ENCODE measurements at regions not wholly inside any gene's neighbourhood (a gene's known extent, or its start where the extent isn't known, plus 50 kb on each side); places are given as distances from the start of the nearest gene placed in this dataset.

DNA sequence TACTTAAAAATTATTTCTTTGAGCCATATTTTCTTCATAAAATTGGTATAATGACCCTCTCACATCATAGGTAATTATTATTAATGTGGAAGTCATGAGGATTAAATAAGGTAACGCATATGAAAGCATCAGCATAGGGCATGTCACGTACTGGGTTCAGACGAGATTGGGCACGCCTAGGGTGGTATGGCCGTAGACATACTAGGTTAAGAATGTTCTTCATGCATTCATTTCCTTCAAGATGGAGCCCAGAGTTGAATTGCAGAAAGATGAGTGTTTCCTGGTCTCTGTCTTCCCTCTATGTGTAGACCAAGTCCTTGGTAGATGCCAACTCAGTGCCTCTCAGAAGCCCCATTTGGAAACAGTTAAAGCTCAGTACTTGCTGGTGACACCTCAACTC, 174.1 kb upstream of the CLINT1 start:
- ChIA-PET POLR2A (no interaction called here), CTCF (ENCODE audit: low intra/inter-chr PET ratio, low total read pairs) (no interaction called here)
- H3K9ac ChIP-seq (ENCODE audit: insufficient read depth, low read depth, low read length) = no peak overlapping the region
- H3K4me1 ChIP-seq (ENCODE audit: insufficient read depth, low read length) = no peaks in the 10 kb centered on the region
- TF ChIP-seq SCMH1 (CRISPR knock-in tag; IDR thresholded peaks at IDR 0.05; ENCODE audit: borderline replicate concordance) (no peak), MATR3 (CRISPR knock-in tag; IDR thresholded peaks at IDR 0.05) (no peak), IKZF1 (IDR thresholded peaks at IDR 0.05) (no peak), NFYC (CRISPR knock-in tag; IDR thresholded peaks at IDR 0.05) (no peak), FOXO1 (CRISPR knock-in tag; IDR thresholded peaks at IDR 0.05) (no peak), NFIB (CRISPR knock-in tag; IDR thresholded peaks at IDR 0.05; ENCODE audit: borderline replicate concordance) (no peak), ZNF570 (CRISPR knock-in tag; IDR thresholded peaks at IDR 0.05; ENCODE audit: borderline replicate concordance) (no peak), ELF3 (CRISPR knock-in tag; IDR thresholded peaks at IDR 0.05) (no peak), ZNF746 (CRISPR knock-in tag; IDR thresholded peaks at IDR 0.05) (no peak)
- TF ChIP-seq, protein P1, sequence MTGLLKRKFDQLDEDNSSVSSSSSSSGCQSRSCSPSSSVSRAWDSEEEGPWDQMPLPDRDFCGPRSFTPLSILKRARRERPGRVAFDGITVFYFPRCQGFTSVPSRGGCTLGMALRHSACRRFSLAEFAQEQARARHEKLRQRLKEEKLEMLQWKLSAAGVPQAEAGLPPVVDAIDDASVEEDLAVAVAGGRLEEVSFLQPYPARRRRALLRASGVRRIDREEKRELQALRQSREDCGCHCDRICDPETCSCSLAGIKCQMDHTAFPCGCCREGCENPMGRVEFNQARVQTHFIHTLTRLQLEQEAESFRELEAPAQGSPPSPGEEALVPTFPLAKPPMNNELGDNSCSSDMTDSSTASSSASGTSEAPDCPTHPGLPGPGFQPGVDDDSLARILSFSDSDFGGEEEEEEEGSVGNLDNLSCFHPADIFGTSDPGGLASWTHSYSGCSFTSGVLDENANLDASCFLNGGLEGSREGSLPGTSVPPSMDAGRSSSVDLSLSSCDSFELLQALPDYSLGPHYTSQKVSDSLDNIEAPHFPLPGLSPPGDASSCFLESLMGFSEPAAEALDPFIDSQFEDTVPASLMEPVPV (CRISPR knock-in tag; IDR thresholded peaks at IDR 0.05) = no peak
- TF ChIP-seq, protein P2, sequence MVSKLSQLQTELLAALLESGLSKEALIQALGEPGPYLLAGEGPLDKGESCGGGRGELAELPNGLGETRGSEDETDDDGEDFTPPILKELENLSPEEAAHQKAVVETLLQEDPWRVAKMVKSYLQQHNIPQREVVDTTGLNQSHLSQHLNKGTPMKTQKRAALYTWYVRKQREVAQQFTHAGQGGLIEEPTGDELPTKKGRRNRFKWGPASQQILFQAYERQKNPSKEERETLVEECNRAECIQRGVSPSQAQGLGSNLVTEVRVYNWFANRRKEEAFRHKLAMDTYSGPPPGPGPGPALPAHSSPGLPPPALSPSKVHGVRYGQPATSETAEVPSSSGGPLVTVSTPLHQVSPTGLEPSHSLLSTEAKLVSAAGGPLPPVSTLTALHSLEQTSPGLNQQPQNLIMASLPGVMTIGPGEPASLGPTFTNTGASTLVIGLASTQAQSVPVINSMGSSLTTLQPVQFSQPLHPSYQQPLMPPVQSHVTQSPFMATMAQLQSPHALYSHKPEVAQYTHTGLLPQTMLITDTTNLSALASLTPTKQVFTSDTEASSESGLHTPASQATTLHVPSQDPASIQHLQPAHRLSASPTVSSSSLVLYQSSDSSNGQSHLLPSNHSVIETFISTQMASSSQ (IDR thresholded peaks at IDR 0.05; ENCODE audit: low read depth) = no peak
- TF ChIP-seq, protein P2 (CRISPR knock-in tag; IDR thresholded peaks at IDR 0.05; ENCODE audit: borderline replicate concordance) = no peak
- TF ChIP-seq, protein P3, sequence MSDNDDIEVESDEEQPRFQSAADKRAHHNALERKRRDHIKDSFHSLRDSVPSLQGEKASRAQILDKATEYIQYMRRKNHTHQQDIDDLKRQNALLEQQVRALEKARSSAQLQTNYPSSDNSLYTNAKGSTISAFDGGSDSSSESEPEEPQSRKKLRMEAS (IDR thresholded peaks at IDR 0.05) = no peak
- no peaks in the 10 kb centered on the region for H3K27me3 ChIP-seq (ENCODE audit: control insufficient read depth in 1 of 2, insufficient read depth in 2 of 2, low read length in 2 of 2)
- intact Hi-C loops (cut with micrococcal nuclease; ENCODE audit: unreplicated experiment) = no loop called here
- H2AFZ ChIP-seq (ENCODE audit: low read length) = no peak overlapping the region
- no TSS peak for BruUV-seq (replicated peaks)
- in situ Hi-C loops (cut with HindIII; ENCODE audit: extremely low pct_ligation_motif_present, low pct_unique_long_range_greater_than_20kb) = no loop called here
- DNase-seq (ENCODE audit: low spot score) (no peak), FAIRE-seq (no peak), ATAC-seq (no peak)
- H3K4me2 ChIP-seq (ENCODE audit: low read depth, low read length) = no peak overlapping the region
- no peaks in the 10 kb centered on the region for H4K20me1 ChIP-seq (ENCODE audit: insufficient read depth, low read length)
- no peak overlapping the region for H3K27ac ChIP-seq (ENCODE audit: extremely low read length, insufficient read depth, low read length)
- no peaks in the 10 kb centered on the region for H3K79me2 ChIP-seq (ENCODE audit: insufficient read depth, low read length)
- WGBS (ENCODE audit: low lambda C conversion rate) = 16% methylated on average over 5 of the region's 5 CpGs
- no peaks in the 10 kb centered on the region for H3K36me3 ChIP-seq (replicated peaks in 1 of 2; ENCODE audit: control insufficient read depth in 1 of 2, insufficient read depth in 2 of 2, low read length in 2 of 2)
- H3K4me3 ChIP-seq (replicated peaks in 1 of 3; ENCODE audit: insufficient read depth in 1 of 3, low read depth in 2 of 3, low read length in 3 of 3) = no peak overlapping the region
- H3K9me3 ChIP-seq (ENCODE audit: low read length) = peaks cover 29% of the 10 kb centered on the region
